WTC11 (cell line): ENCODE measurements at regions not wholly inside any gene's neighbourhood (a gene's known extent, or its start where the extent isn't known, plus 50 kb on each side); places are given as distances from the start of the nearest gene placed in this dataset.

ENCODE experiments used
- ATAC-seq: fragments of 200-7000 bp; cut with Tn5 transposase; 2 replicates; pipeline ENCODE4 v1.10.0; 2021; ENCODE audit warnings: mild to moderate bottlenecking, moderate library complexity
- CTCF ChIA-PET: fragments of 300-600 bp; sonication (Branson Sonifier 250); formaldehyde crosslinking; loops from one replicate; lab custom pipeline; 2021; ENCODE audit warnings: antibody characterized with exemption; lab: Charles Lee
- POLR2A ChIA-PET: fragments of 350-600 bp; sonication (Branson Sonifier 250); formaldehyde crosslinking; loops from one replicate; lab custom pipeline; 2021; ENCODE audit warnings: antibody characterized with exemption; lab: Charles Lee
- DNase-seq: peaks from one replicate; pipeline ENCODE4 v3.0.0; 2021; ENCODE audit warnings: low spot score
- H3K27ac Mint-ChIP-seq: 2 replicates; pipeline ENCODE4 v1.8.0; 2021; ENCODE audit warnings: mixed read lengths
- H3K27me3 Mint-ChIP-seq: 2 replicates; pipeline ENCODE4 v1.8.0; 2021; ENCODE audit warnings: low read depth, mild to moderate bottlenecking, moderate library complexity, mixed read lengths
- H3K36me3 Mint-ChIP-seq: 2 replicates; pipeline ENCODE4 v1.8.0; 2021; ENCODE audit warnings: mixed read lengths
- H3K4me1 Mint-ChIP-seq: 2 replicates; pipeline ENCODE4 v1.8.0; 2022; ENCODE audit warnings: mixed read lengths
- H3K4me3 Mint-ChIP-seq: 2 replicates; pipeline ENCODE4 v1.8.0; 2021; ENCODE audit warnings: mild to moderate bottlenecking, moderate library complexity, mixed read lengths
- H3K9me3 Mint-ChIP-seq: 2 replicates; pipeline ENCODE4 v1.8.0; 2021; ENCODE audit warnings: mixed read lengths
- ARID4B ChIP-seq: sonication (generic); formaldehyde crosslinking; IDR thresholded peaks from 2 replicates; pipeline ENCODE4 v1.8.0; 2023; ENCODE audit warnings: missing genetic modification reagents, mild to moderate bottlenecking, borderline replicate concordance
- CREB1 ChIP-seq: sonication (generic); formaldehyde crosslinking; IDR thresholded peaks from 2 replicates; pipeline ENCODE4 v1.8.0; 2023; ENCODE audit warnings: mild to moderate bottlenecking, missing genetic modification reagents
- E2F1 ChIP-seq: sonication (generic); formaldehyde crosslinking; IDR thresholded peaks from 2 replicates; pipeline ENCODE4 v1.8.0; 2022; ENCODE audit warnings: mild to moderate bottlenecking, missing genetic modification reagents
- EMX1 ChIP-seq: fragments of 250-450 bp; sonication (Bioruptor Pico); IDR thresholded peaks from 2 replicates; pipeline ENCODE4 v1.8.0; 2021; ENCODE audit warnings: mild to moderate bottlenecking
- ETV6 ChIP-seq: sonication (generic); formaldehyde crosslinking; IDR thresholded peaks from 2 replicates; pipeline ENCODE4 v1.8.1; 2022; ENCODE audit warnings: mild to moderate bottlenecking, missing genetic modification reagents
- GABPB1 ChIP-seq: sonication (generic); formaldehyde crosslinking; IDR thresholded peaks from 2 replicates; pipeline ENCODE4 v1.8.1; 2023; ENCODE audit warnings: mild to moderate bottlenecking, missing genetic modification reagents
- GRHL2 ChIP-seq: fragments of 250-450 bp; sonication (Bioruptor Pico); IDR thresholded peaks from 2 replicates; pipeline ENCODE4 v1.8.0; 2022; ENCODE audit warnings: mild to moderate bottlenecking, moderate library complexity; ENCODE audit not compliant: insufficient replicate concordance, severe bottlenecking
- NFE2L1 ChIP-seq: sonication (generic); formaldehyde crosslinking; IDR thresholded peaks from 2 replicates; pipeline ENCODE4 v1.8.1; 2023; ENCODE audit warnings: missing genetic modification reagents
- NR1H2 ChIP-seq: sonication (generic); formaldehyde crosslinking; IDR thresholded peaks from 2 replicates; pipeline ENCODE4 v1.9.0; 2021; ENCODE audit warnings: mild to moderate bottlenecking, moderate library complexity, missing genetic modification reagents
- NR3C1 ChIP-seq: sonication (generic); formaldehyde crosslinking; conservative IDR thresholded peaks from 2 replicates; pipeline ENCODE4 v1.8.1; 2023; ENCODE audit warnings: low read depth, mild to moderate bottlenecking, missing genetic modification reagents
- OVOL2 ChIP-seq: fragments of 250-450 bp; sonication (Bioruptor Pico); IDR thresholded peaks from 2 replicates; pipeline ENCODE4 v1.9.0; 2021; ENCODE audit warnings: mild to moderate bottlenecking, borderline replicate concordance
- PRRX2 ChIP-seq: fragments of 250-450 bp; sonication (Bioruptor Pico); IDR thresholded peaks from 2 replicates; pipeline ENCODE4 v1.8.0; 2021; ENCODE audit warnings: mild to moderate bottlenecking
- TEAD4 ChIP-seq: sonication (generic); formaldehyde crosslinking; IDR thresholded peaks from 2 replicates; pipeline ENCODE4 v1.8.0; 2022; ENCODE audit warnings: mild to moderate bottlenecking, missing genetic modification reagents
- ZNF121 ChIP-seq: sonication (generic); formaldehyde crosslinking; IDR thresholded peaks from 2 replicates; pipeline ENCODE4 v1.8.0; 2023; ENCODE audit warnings: missing genetic modification reagents
- TF ChIP-seq, protein P1 (sequence below): sonication (generic); formaldehyde crosslinking; IDR thresholded peaks from 2 replicates; pipeline ENCODE4 v1.8.1; 2023; ENCODE audit warnings: mild to moderate bottlenecking, missing genetic modification reagents
- TF ChIP-seq, protein P2 (sequence below): sonication (generic); formaldehyde crosslinking; IDR thresholded peaks from 2 replicates; pipeline ENCODE4 v1.8.0; 2023; ENCODE audit warnings: missing genetic modification reagents
- TF ChIP-seq, protein P3 (sequence below): sonication (generic); formaldehyde crosslinking; IDR thresholded peaks from 2 replicates; pipeline ENCODE4 v1.8.0; 2022; ENCODE audit warnings: mild to moderate bottlenecking, missing genetic modification reagents
- TF ChIP-seq, protein P4 (sequence below): sonication (generic); formaldehyde crosslinking; IDR thresholded peaks from 2 replicates; pipeline ENCODE4 v1.8.1; 2023; ENCODE audit warnings: mild to moderate bottlenecking, missing genetic modification reagents, borderline replicate concordance
- TF ChIP-seq, protein P5 (sequence below): sonication (generic); formaldehyde crosslinking; IDR thresholded peaks from 2 replicates; pipeline ENCODE4 v1.8.1; 2022; ENCODE audit warnings: missing genetic modification reagents, borderline replicate concordance

- no peaks in the 10 kb centered on the region for H3K9me3 Mint-ChIP-seq
- TF ChIP-seq, protein P1, sequence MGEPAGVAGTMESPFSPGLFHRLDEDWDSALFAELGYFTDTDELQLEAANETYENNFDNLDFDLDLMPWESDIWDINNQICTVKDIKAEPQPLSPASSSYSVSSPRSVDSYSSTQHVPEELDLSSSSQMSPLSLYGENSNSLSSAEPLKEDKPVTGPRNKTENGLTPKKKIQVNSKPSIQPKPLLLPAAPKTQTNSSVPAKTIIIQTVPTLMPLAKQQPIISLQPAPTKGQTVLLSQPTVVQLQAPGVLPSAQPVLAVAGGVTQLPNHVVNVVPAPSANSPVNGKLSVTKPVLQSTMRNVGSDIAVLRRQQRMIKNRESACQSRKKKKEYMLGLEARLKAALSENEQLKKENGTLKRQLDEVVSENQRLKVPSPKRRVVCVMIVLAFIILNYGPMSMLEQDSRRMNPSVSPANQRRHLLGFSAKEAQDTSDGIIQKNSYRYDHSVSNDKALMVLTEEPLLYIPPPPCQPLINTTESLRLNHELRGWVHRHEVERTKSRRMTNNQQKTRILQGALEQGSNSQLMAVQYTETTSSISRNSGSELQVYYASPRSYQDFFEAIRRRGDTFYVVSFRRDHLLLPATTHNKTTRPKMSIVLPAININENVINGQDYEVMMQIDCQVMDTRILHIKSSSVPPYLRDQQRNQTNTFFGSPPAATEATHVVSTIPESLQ (CRISPR knock-in tag) = no peak
- TF ChIP-seq, protein P2, sequence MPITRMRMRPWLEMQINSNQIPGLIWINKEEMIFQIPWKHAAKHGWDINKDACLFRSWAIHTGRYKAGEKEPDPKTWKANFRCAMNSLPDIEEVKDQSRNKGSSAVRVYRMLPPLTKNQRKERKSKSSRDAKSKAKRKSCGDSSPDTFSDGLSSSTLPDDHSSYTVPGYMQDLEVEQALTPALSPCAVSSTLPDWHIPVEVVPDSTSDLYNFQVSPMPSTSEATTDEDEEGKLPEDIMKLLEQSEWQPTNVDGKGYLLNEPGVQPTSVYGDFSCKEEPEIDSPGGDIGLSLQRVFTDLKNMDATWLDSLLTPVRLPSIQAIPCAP (CRISPR knock-in tag) = no peak
- TF ChIP-seq, protein P3, sequence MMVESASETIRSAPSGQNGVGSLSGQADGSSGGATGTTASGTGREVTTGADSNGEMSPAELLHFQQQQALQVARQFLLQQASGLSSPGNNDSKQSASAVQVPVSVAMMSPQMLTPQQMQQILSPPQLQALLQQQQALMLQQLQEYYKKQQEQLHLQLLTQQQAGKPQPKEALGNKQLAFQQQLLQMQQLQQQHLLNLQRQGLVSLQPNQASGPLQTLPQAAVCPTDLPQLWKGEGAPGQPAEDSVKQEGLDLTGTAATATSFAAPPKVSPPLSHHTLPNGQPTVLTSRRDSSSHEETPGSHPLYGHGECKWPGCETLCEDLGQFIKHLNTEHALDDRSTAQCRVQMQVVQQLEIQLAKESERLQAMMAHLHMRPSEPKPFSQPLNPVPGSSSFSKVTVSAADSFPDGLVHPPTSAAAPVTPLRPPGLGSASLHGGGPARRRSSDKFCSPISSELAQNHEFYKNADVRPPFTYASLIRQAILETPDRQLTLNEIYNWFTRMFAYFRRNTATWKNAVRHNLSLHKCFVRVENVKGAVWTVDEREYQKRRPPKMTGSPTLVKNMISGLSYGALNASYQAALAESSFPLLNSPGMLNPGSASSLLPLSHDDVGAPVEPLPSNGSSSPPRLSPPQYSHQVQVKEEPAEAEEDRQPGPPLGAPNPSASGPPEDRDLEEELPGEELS (CRISPR knock-in tag) = no peak
- no peak for TF ChIP-seq ARID4B (CRISPR knock-in tag)
- TF ChIP-seq NR3C1 (CRISPR knock-in tag) = no peak
- TF ChIP-seq CREB1 = no peak
- no peak for TF ChIP-seq ZNF121 (CRISPR knock-in tag)
- ChIA-PET CTCF (no interaction called here), POLR2A (no interaction called here)
- no peak overlapping the region for H3K27ac Mint-ChIP-seq
- H3K36me3 Mint-ChIP-seq = no peaks in the 10 kb centered on the region
- H3K4me1 Mint-ChIP-seq = peaks cover 2% of the 10 kb centered on the region; the same call in 1 of the 2 replicates
- H3K4me3 Mint-ChIP-seq = no peak overlapping the region
- DNase-seq (no peak), ATAC-seq (no peak)
- H3K27me3 Mint-ChIP-seq = no peaks in the 10 kb centered on the region
Measured at GRCh38 chr11:15886299-15886698, 470.0 kb downstream of the SOX6 start.

DNA sequence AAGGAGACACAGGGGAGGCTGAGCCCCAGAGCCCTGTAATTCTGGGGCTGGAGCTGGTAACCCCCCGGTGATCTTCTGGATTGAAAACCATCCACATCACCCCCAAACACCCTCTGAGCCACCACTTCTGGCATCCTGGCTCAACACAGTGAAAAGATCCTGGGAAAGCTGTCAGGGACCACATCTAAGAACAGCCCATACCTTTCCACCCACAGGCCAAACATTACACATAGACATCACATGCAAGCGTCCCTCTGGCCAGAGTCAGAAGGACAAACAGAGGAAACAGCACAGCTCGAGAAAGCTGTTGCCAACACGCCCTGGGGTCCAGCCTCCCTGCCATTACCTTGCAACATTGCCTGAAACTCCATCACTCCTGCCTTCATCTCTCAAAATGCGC, 469.5 kb downstream of the SOX6 start:
- no peaks in the 10 kb centered on the region for H3K9me3 Mint-ChIP-seq
- ATAC-seq = no peak
- CTCF ChIA-PET = no interaction called here
- no peak overlapping the region for H3K27ac Mint-ChIP-seq
- H3K4me1 Mint-ChIP-seq = peaks cover 2% of the 10 kb centered on the region; the same call in 1 of the 2 replicates
- no peak overlapping the region for H3K4me3 Mint-ChIP-seq
- H3K36me3 Mint-ChIP-seq = no peaks in the 10 kb centered on the region
- DNase-seq = no peak
- POLR2A ChIA-PET = no interaction called here
- H3K27me3 Mint-ChIP-seq = no peaks in the 10 kb centered on the region
- TF ChIP-seq GABPB1 (CRISPR knock-in tag) (no peak), NFE2L1 (CRISPR knock-in tag) (no peak), TEAD4 (CRISPR knock-in tag) (no peak), OVOL2 (CRISPR knock-in tag) (no peak), E2F1 (CRISPR knock-in tag) (no peak), NR3C1 (CRISPR knock-in tag) (no peak), EMX1 (CRISPR knock-in tag) (no peak), NR1H2 (CRISPR knock-in tag) (no peak), ETV6 (CRISPR knock-in tag) (no peak), GRHL2 (CRISPR knock-in tag) (no peak), PRRX2 (CRISPR knock-in tag) (no peak)
- TF ChIP-seq, protein P4, sequence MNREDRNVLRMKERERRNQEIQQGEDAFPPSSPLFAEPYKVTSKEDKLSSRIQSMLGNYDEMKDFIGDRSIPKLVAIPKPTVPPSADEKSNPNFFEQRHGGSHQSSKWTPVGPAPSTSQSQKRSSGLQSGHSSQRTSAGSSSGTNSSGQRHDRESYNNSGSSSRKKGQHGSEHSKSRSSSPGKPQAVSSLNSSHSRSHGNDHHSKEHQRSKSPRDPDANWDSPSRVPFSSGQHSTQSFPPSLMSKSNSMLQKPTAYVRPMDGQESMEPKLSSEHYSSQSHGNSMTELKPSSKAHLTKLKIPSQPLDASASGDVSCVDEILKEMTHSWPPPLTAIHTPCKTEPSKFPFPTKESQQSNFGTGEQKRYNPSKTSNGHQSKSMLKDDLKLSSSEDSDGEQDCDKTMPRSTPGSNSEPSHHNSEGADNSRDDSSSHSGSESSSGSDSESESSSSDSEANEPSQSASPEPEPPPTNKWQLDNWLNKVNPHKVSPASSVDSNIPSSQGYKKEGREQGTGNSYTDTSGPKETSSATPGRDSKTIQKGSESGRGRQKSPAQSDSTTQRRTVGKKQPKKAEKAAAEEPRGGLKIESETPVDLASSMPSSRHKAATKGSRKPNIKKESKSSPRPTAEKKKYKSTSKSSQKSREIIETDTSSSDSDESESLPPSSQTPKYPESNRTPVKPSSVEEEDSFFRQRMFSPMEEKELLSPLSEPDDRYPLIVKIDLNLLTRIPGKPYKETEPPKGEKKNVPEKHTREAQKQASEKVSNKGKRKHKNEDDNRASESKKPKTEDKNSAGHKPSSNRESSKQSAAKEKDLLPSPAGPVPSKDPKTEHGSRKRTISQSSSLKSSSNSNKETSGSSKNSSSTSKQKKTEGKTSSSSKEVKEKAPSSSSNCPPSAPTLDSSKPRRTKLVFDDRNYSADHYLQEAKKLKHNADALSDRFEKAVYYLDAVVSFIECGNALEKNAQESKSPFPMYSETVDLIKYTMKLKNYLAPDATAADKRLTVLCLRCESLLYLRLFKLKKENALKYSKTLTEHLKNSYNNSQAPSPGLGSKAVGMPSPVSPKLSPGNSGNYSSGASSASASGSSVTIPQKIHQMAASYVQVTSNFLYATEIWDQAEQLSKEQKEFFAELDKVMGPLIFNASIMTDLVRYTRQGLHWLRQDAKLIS = no peak
- TF ChIP-seq, protein P5, sequence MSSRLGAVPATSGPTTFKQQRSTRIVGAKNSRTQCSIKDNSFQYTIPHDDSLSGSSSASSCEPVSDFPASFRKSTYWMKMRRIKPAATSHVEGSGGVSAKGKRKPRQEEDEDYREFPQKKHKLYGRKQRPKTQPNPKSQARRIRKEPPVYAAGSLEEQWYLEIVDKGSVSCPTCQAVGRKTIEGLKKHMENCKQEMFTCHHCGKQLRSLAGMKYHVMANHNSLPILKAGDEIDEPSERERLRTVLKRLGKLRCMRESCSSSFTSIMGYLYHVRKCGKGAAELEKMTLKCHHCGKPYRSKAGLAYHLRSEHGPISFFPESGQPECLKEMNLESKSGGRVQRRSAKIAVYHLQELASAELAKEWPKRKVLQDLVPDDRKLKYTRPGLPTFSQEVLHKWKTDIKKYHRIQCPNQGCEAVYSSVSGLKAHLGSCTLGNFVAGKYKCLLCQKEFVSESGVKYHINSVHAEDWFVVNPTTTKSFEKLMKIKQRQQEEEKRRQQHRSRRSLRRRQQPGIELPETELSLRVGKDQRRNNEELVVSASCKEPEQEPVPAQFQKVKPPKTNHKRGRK (CRISPR knock-in tag) = no peak
